ENCODE measurements at regions not wholly inside any gene's neighbourhood (a gene's known extent, or its start where the extent isn't known, plus 50 kb on each side); places are given as distances from the start of the nearest gene placed in this dataset.
"Not testable (repeated sequence)": the region's sequence is repeated elsewhere in the genome, so short reads cannot be mapped to it uniquely, and the experiment has no call there.

GRCh38 chr4:45453258-45453853, 670.5 kb downstream of the GABRG1 start:
- no peak for DNase-seq
- H3K4me1 ChIP-seq (ENCODE audit: insufficient read depth, low read length): no peaks in the 10 kb centered on the region
- H3K36me3 ChIP-seq (ENCODE audit: insufficient read depth, low read length): no peaks in the 10 kb centered on the region
- peaks cover 5 to 20% (median 10%) of the 10 kb centered on the region in 5 donors for H3K9me3 Mint-ChIP-seq
- H3K36me3 Mint-ChIP-seq: no peaks in the 10 kb centered on the region
- H3K27me3 Mint-ChIP-seq: no peaks in the 10 kb centered on the region
- H3K4me1 Mint-ChIP-seq: no peaks in the 10 kb centered on the region
- H3K4me3 Mint-ChIP-seq: no peak overlapping the region
- no peaks in the 10 kb centered on the region for H3K9me3 ChIP-seq (ENCODE audit: low read length)
- no peaks in the 10 kb centered on the region for H3K27me3 ChIP-seq (ENCODE audit: insufficient read depth, low read length, poor library complexity, severe bottlenecking)
- no peak overlapping the region for H3K27ac ChIP-seq (ENCODE audit: low read depth, low read length)
- H3K27ac Mint-ChIP-seq: no peak overlapping the region
- ChIA-PET CTCF (no interaction called here), POLR2A (no interaction called here)
- H3K4me3 ChIP-seq (ENCODE audit: low read length): no peak overlapping the region

GRCh38 chr4:45442466-45442865, 681.4 kb downstream of the GABRG1 start:
- Mint-ChIP-seq H3K27me3 (peaks cover 0 to 1% of the 10 kb centered on the region in 2 donors), H3K4me3 (no peak overlapping the region), H3K36me3 (no peaks in the 10 kb centered on the region), H3K4me1 (no peaks in the 10 kb centered on the region), H3K27ac (no peak overlapping the region), H3K9me3 (peaks cover 5 to 33% (median 7%) of the 10 kb centered on the region in 5 donors)
- Histone ChIP-seq H3K4me1 (ENCODE audit: insufficient read depth, low read length) (no peaks in the 10 kb centered on the region), H3K4me3 (ENCODE audit: low read length) (no peak overlapping the region), H3K9me3 (ENCODE audit: low read length) (no peaks in the 10 kb centered on the region), H3K27me3 (ENCODE audit: insufficient read depth, low read length, poor library complexity, severe bottlenecking) (no peaks in the 10 kb centered on the region), H3K36me3 (ENCODE audit: insufficient read depth, low read length) (no peaks in the 10 kb centered on the region), H3K27ac (ENCODE audit: low read depth, low read length) (no peak overlapping the region)
- no peak for DNase-seq
- POLR2A ChIA-PET: no interaction called here
- CTCF ChIA-PET: no interaction called here

DNA sequence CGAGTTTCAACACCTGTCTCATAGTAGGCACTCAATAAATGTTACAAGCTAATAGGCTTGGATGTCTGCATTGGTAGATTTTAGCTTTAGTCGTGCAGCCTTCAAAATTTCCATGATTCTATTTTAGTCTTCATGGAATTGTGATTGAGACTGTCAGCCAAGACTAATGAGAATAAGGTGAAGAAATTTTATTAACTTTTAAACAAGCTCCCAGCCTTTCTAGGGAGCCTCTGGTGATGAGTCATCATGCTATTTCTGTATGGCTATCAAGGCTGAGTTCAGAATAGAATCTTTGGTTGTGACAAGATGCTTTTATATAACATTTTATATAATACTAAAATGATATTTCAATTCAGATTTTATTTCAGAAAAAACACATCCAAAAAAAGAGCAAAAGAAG, 685.8 kb downstream of the GABRG1 start:
- Histone ChIP-seq H3K36me3 (ENCODE audit: insufficient read depth, low read length) (no peaks in the 10 kb centered on the region), H3K27me3 (ENCODE audit: insufficient read depth, low read length, poor library complexity, severe bottlenecking) (no peaks in the 10 kb centered on the region), H3K27ac (ENCODE audit: low read depth, low read length) (no peak overlapping the region), H3K4me1 (ENCODE audit: insufficient read depth, low read length) (no peaks in the 10 kb centered on the region), H3K9me3 (ENCODE audit: low read length) (no peaks in the 10 kb centered on the region), H3K4me3 (ENCODE audit: low read length) (no peak overlapping the region)
- H3K27ac Mint-ChIP-seq: no peak overlapping the region
- H3K4me1 Mint-ChIP-seq: no peaks in the 10 kb centered on the region
- ChIA-PET POLR2A (no interaction called here), CTCF (no interaction called here)
- no peaks in the 10 kb centered on the region for H3K36me3 Mint-ChIP-seq
- H3K4me3 Mint-ChIP-seq: no peak overlapping the region
- peaks cover 2 to 42% (median 4%) of the 10 kb centered on the region in 5 donors for H3K9me3 Mint-ChIP-seq
- DNase-seq: no peak
- no peaks in the 10 kb centered on the region for H3K27me3 Mint-ChIP-seq

DNA sequence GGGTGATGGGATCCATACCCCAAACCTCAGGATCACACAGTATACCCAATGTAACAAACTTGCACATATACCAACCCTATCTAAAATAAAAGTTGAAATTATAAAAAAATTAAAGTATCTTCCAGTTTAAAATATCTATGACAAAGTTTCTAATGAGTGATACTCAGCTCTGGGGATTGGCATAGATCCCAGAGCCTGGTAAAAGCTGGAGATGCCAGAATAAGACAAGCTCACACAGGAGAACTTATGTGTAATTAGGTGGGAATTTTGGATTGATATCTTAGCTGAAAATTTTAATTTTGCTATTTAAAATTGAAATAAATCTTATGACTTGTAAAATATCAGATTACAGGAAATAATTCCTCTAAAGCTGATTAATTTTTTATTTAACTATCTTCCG, 686.5 kb downstream of the GABRG1 start:
- no peak overlapping the region for H3K27ac ChIP-seq (ENCODE audit: low read depth, low read length)
- no peaks in the 10 kb centered on the region for H3K9me3 ChIP-seq (ENCODE audit: low read length)
- no peaks in the 10 kb centered on the region for H3K4me1 ChIP-seq (ENCODE audit: insufficient read depth, low read length)
- Mint-ChIP-seq H3K4me1 (no peaks in the 10 kb centered on the region), H3K27me3 (no peaks in the 10 kb centered on the region), H3K36me3 (no peaks in the 10 kb centered on the region), H3K4me3 (no peak overlapping the region), H3K9me3 (peaks cover 1 to 40% (median 4%) of the 10 kb centered on the region in 5 donors), H3K27ac (no peak overlapping the region)
- no peak overlapping the region for H3K4me3 ChIP-seq (ENCODE audit: low read length)
- CTCF ChIA-PET: no interaction called here
- no peaks in the 10 kb centered on the region for H3K27me3 ChIP-seq (ENCODE audit: insufficient read depth, low read length, poor library complexity, severe bottlenecking)
- POLR2A ChIA-PET: no interaction called here
- DNase-seq: no peak
- H3K36me3 ChIP-seq (ENCODE audit: insufficient read depth, low read length): no peaks in the 10 kb centered on the region

DNA sequence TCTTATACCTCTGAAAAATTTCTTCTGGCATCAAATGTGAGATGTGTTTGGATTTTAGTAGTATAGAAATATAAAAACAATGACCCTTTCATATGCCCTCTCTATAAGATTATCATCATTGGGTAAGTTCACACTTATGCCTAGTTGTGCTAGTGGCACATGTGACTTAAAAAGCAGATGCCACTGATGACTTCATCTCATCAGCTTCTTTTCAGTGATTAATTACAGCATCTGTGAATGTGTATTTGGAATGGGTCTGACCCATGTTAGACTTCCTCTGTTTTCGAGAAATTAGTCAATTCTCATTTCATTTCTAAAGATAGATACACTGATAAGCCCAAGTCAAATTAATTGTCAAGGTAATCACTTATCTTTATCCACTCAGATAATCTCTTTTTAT, 698.7 kb downstream of the GABRG1 start:
- ChIA-PET POLR2A (no interaction called here), CTCF (no interaction called here)
- Mint-ChIP-seq H3K9me3 (peaks cover 10 to 34% (median 17%) of the 10 kb centered on the region in 5 donors), H3K27me3 (no peaks in the 10 kb centered on the region), H3K27ac (no peak overlapping the region), H3K4me3 (no peak overlapping the region), H3K4me1 (no peaks in the 10 kb centered on the region), H3K36me3 (no peaks in the 10 kb centered on the region)
- Histone ChIP-seq H3K4me1 (ENCODE audit: insufficient read depth, low read length) (no peaks in the 10 kb centered on the region), H3K27me3 (ENCODE audit: insufficient read depth, low read length, poor library complexity, severe bottlenecking) (no peaks in the 10 kb centered on the region), H3K4me3 (ENCODE audit: low read length) (no peak overlapping the region), H3K27ac (ENCODE audit: low read depth, low read length) (no peak overlapping the region), H3K36me3 (ENCODE audit: insufficient read depth, low read length) (no peaks in the 10 kb centered on the region), H3K9me3 (ENCODE audit: low read length) (no peaks in the 10 kb centered on the region)
- DNase-seq: no peak

GRCh38 chr4:45423896-45424295, 697.5 kb upstream of the GNPDA2 start:
- Histone ChIP-seq H3K27ac (ENCODE audit: low read depth, low read length) (no peak overlapping the region), H3K27me3 (ENCODE audit: insufficient read depth, low read length, poor library complexity, severe bottlenecking) (no peaks in the 10 kb centered on the region), H3K9me3 (ENCODE audit: low read length) (no peaks in the 10 kb centered on the region), H3K4me1 (ENCODE audit: insufficient read depth, low read length) (no peaks in the 10 kb centered on the region), H3K36me3 (ENCODE audit: insufficient read depth, low read length) (no peaks in the 10 kb centered on the region), H3K4me3 (ENCODE audit: low read length) (no peak overlapping the region)
- H3K27ac Mint-ChIP-seq: no peak overlapping the region
- DNase-seq: no peak
- H3K36me3 Mint-ChIP-seq: no peaks in the 10 kb centered on the region
- no peaks in the 10 kb centered on the region for H3K4me1 Mint-ChIP-seq
- POLR2A ChIA-PET: no interaction called here
- CTCF ChIA-PET: no interaction called here
- no peaks in the 10 kb centered on the region for H3K27me3 Mint-ChIP-seq
- peaks cover 10 to 37% (median 17%) of the 10 kb centered on the region in 5 donors for H3K9me3 Mint-ChIP-seq
- H3K4me3 Mint-ChIP-seq: no peak overlapping the region

GRCh38 chr4:45420091-45420674, 693.8 kb upstream of the GNPDA2 start:
- H3K27me3 ChIP-seq (ENCODE audit: insufficient read depth, low read length, poor library complexity, severe bottlenecking); H3K36me3 ChIP-seq (ENCODE audit: insufficient read depth, low read length); CTCF ChIA-PET; H3K27me3 Mint-ChIP-seq; H3K4me3 ChIP-seq (ENCODE audit: low read length); DNase-seq; H3K9me3 ChIP-seq (ENCODE audit: low read length); POLR2A ChIA-PET; H3K27ac ChIP-seq (ENCODE audit: low read depth, low read length); H3K27ac Mint-ChIP-seq; H3K4me3 Mint-ChIP-seq; H3K4me1 ChIP-seq (ENCODE audit: insufficient read depth, low read length); H3K4me1 Mint-ChIP-seq; H3K36me3 Mint-ChIP-seq: not testable (repeated sequence)
- peaks cover 9 to 33% (median 12%) of the 10 kb centered on the region in 5 donors for H3K9me3 Mint-ChIP-seq

DNA sequence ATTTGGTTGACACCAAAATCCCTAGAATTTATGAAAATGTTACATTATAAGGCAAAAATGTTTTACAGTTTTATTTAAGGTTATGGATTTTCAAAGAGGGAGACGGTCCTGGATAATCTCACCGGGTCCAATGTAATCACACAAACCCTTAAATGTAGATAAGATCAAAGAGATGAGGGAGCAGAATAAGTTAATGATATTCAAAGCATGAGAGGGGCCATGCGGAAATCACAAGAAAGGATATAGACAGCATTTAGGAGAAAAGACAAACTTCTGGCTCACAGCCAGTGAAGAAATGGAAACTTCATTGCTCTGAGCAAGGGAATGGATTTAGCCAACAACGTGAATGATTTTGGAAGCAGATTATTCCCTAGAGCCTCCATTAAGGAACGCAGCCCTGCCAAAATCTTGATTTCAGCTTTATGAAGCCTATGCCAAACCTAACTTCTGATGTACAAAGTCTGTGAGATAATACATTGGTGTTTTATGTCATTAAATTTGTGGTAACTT, 684.4 kb upstream of the GNPDA2 start:
- ChIA-PET CTCF (no interaction called here), POLR2A (no interaction called here)
- H3K9me3 Mint-ChIP-seq: peaks cover 0 to 8% (median 4%) of the 10 kb centered on the region in 5 donors

More for the DNA sequence above, 684.4 kb upstream of the GNPDA2 start:
- Mint-ChIP-seq H3K27me3 (no peaks in the 10 kb centered on the region), H3K27ac (peak overlapping the region in 1 of 8 donors; percentile 21), H3K4me3 (no peak overlapping the region), H3K36me3 (no peaks in the 10 kb centered on the region), H3K4me1 (no peaks in the 10 kb centered on the region)
- no peak for DNase-seq
- Histone ChIP-seq H3K27ac (ENCODE audit: low read depth, low read length) (no peak overlapping the region), H3K27me3 (ENCODE audit: insufficient read depth, low read length, poor library complexity, severe bottlenecking) (no peaks in the 10 kb centered on the region), H3K4me3 (ENCODE audit: low read length) (no peak overlapping the region), H3K9me3 (ENCODE audit: low read length) (no peaks in the 10 kb centered on the region), H3K36me3 (ENCODE audit: insufficient read depth, low read length) (no peaks in the 10 kb centered on the region), H3K4me1 (ENCODE audit: insufficient read depth, low read length) (no peaks in the 10 kb centered on the region)

Measured in CD8-positive, alpha-beta memory T cell (primary cell).